Prostate gland (tissue), 2 donors: ENCODE measurements at regions not wholly inside any gene's neighbourhood (a gene's known extent, or its start where the extent isn't known, plus 50 kb on each side); places are given as distances from the start of the nearest gene placed in this dataset.

Experiments used
- DNase-seq: peaks from one replicate; pipeline ENCODE4 v3.0.0-alpha.2; 2019; ENCODE audit warnings: low spot score
- H3K27ac ChIP-seq, 2 donors: fragments of 200-600 bp; sonication (generic); 2 replicates each; pipeline ENCODE4 v1.5.1; 2017 to 2019
- H3K27me3 ChIP-seq: fragments of 200-600 bp; sonication (generic); replicated peaks from 2 replicates; pipeline ENCODE4 v1.5.1; 2019; ENCODE audit not compliant: insufficient read depth
- H3K36me3 ChIP-seq, 2 donors: fragments of 200-600 bp; sonication (generic); 1 replicate in 1 of 2; 2 replicates in 1 of 2; pipeline versions ENCODE4 v1.5.1 to v1.8.1; 2017 to 2019
- H3K4me1 ChIP-seq: fragments of 200-600 bp; sonication (generic); replicated peaks from 2 replicates; pipeline ENCODE4 v1.5.1; 2019
- H3K4me3 ChIP-seq, 2 donors: fragments of 200-600 bp; sonication (generic); 2 replicates each; pipeline ENCODE4 v1.5.1; 2017 to 2019
- H3K9me3 ChIP-seq: fragments of 200-600 bp; sonication (generic); 2 replicates; pipeline ENCODE4 v1.5.1; 2017
- CTCF ChIP-seq, 4 experiments: fragments of 200-600 bp in 2 of 4; fragments of 450-650 bp in 2 of 4; sonication (generic) in 2 of 4; IDR thresholded peaks; 1 replicate in 3 of 4; 2 replicates in 1 of 4; pipeline ENCODE4 v1.5.1; 2016 to 2019; ENCODE audit warnings: antibody characterized with exemption in 4 of 4, mild to moderate bottlenecking in 2 of 4, moderate library complexity in 2 of 4
- POLR2A ChIP-seq: fragments of 450-650 bp; IDR thresholded peaks from one replicate; pipeline ENCODE4 v1.6.1; 2016; ENCODE audit warnings: antibody characterized with exemption, mild to moderate bottlenecking
- POLR2AphosphoS5 ChIP-seq: sonication (generic); formaldehyde crosslinking; IDR thresholded peaks from one replicate; pipeline ENCODE4 v1.6.1; 2017; ENCODE audit warnings: antibody characterized with exemption
- WGBS: methylation state at CpG from one replicate; pipeline ENCODE4 v1.1.5; 2018; 5-methylcytosine and 5-hydroxymethylcytosine counted together
- intact Hi-C: fragments of 100-400 bp; cut with DNase I; formaldehyde crosslinking; loops from one replicate; pipeline ENCODE4 v1.14.2; 2022

GRCh38 chr18:46273861-46274260, 169.7 kb downstream of the HAUS1 start:
- Histone ChIP-seq H3K4me1 (no peaks in the 10 kb centered on the region), H3K27ac (no peak overlapping the region), H3K36me3 (no peaks in the 10 kb centered on the region), H3K9me3 (no peaks in the 10 kb centered on the region), H3K4me3 (no peak overlapping the region), H3K27me3 (no peaks in the 10 kb centered on the region)
- WGBS: 43% methylated on average over 1 of the region's 1 CpG
- no peak for DNase-seq
- intact Hi-C loops: no loop called here
- TF ChIP-seq CTCF (IDR thresholded peaks at IDR 0.05) (no peak), POLR2A (no peak), POLR2AphosphoS5 (no peak)

DNA sequence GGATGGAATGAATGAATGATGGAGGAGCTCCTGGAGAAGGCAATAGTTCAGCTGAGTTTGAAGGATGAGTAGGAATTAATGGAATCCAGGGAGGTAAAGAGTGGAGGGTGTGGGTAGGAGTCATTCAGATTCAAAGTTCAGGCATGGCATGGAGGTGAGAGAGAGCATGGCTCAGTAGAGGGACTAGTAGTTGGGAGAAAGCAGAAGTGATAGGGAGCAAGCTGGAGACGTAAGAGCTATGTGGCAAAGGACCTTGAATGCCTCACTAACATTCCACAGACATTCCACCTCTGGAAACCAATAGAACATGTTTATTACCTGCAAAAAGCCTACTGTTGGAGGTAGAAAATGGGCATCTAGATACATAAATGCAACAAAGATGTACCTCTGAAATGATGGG, 170.1 kb downstream of the HAUS1 start:
- Histone ChIP-seq H3K27ac (no peak overlapping the region), H3K4me3 (no peak overlapping the region), H3K36me3 (no peaks in the 10 kb centered on the region), H3K4me1 (no peaks in the 10 kb centered on the region), H3K9me3 (no peaks in the 10 kb centered on the region), H3K27me3 (no peaks in the 10 kb centered on the region)
- intact Hi-C loops: no loop called here
- TF ChIP-seq POLR2A: no peak
- no peak for TF ChIP-seq CTCF (IDR thresholded peaks at IDR 0.05)
- TF ChIP-seq POLR2AphosphoS5: no peak
- no peak for DNase-seq
- WGBS: 55% methylated on average over 1 of the region's 1 CpG

GRCh38 chr18:46275370-46275769, 171.2 kb downstream of the HAUS1 start:
- intact Hi-C loops: no loop called here
- Histone ChIP-seq H3K27me3 (no peaks in the 10 kb centered on the region), H3K4me3 (no peak overlapping the region), H3K36me3 (no peaks in the 10 kb centered on the region), H3K9me3 (no peaks in the 10 kb centered on the region), H3K4me1 (no peaks in the 10 kb centered on the region), H3K27ac (no peak overlapping the region)
- no peak for DNase-seq
- 69% methylated on average over 4 of the region's 4 CpGs for WGBS
- TF ChIP-seq POLR2A: no peak
- no peak for TF ChIP-seq POLR2AphosphoS5
- TF ChIP-seq CTCF (IDR thresholded peaks at IDR 0.05): no peak

DNA sequence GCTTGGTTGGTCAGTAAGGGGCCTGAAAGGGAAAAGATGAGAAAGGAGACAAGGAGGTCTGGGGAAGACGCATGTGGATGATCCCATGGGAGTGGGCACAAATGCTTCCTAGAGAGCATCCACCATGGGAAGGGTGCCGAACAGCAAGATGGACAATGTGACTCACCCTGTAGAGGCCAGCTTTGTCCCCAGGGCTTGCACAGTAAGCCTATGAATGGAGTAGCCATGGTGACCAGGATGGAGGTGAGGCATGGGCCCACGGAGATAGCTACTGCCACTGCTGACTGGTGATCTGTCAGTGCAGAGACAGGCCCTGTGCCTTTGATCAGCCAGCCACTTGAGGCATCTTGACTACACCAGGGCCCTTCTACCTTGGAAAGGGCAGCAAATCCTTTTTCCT, 172.6 kb downstream of the HAUS1 start:
- Histone ChIP-seq H3K4me3 (no peak overlapping the region), H3K4me1 (no peaks in the 10 kb centered on the region), H3K36me3 (no peaks in the 10 kb centered on the region), H3K27me3 (no peaks in the 10 kb centered on the region), H3K27ac (no peak overlapping the region), H3K9me3 (no peaks in the 10 kb centered on the region)
- intact Hi-C loops: no loop called here
- DNase-seq: no peak
- WGBS: 78% methylated on average over 3 of the region's 3 CpGs
- no peak for TF ChIP-seq POLR2A
- no peak for TF ChIP-seq POLR2AphosphoS5
- no peak for TF ChIP-seq CTCF (IDR thresholded peaks at IDR 0.05)

DNA sequence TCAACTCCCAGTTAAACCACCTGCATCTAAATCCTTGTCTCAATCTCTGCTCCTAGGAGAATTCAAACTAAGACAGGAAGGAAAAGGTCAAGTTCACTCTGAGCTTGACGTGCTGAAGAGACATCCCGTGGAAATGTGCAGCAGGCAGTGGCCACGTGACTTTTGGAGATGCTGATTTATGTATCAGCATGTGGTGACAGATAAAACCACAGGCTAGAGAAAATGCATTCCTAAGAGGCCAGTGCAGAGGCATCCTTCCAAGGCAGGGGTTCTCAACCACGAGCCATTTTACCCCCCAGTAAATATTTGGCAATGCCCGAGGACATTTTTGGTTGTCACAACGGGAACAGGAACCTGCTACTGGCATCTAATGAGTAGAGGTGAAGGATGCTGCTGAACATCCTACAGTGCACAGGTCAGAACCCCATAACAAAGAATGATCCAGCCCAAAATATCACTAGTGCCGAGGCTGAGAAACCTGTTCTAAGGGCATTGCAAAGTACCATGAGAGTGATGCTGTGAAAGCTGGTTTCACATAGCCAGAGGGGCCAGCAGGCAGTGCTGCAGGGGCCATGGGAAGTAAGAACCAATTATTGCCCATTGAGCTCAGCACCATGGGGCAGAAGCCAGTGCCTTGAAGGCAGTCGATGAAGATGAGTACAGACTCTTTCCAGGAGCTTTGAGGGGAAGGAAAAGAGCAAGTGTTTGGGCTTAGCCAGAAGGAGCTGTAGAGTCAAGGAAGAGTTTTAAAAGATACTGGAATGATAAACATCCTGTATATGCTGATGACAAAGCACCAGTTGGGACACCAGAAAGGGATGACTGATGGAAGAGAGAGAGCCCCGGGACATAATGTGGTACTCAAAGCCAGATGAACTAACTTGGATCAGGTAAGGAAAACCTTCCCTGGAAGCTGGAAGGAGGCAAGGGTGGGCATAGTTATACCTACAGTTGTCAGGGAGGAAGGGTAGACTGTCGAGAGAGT, 174.6 kb downstream of the HAUS1 start:
- Histone ChIP-seq H3K9me3 (no peaks in the 10 kb centered on the region), H3K27ac (no peak overlapping the region), H3K27me3 (no peaks in the 10 kb centered on the region), H3K4me3 (no peak overlapping the region), H3K36me3 (no peaks in the 10 kb centered on the region), H3K4me1 (no peaks in the 10 kb centered on the region)
- intact Hi-C loops: no loop called here
- TF ChIP-seq POLR2AphosphoS5: no peak
- DNase-seq: no peak
- WGBS: 25% methylated on average over 10 of the region's 10 CpGs
